ENCODE measurements at regions not wholly inside any gene's neighbourhood (a gene's known extent, or its start where the extent isn't known, plus 50 kb on each side); places are given as distances from the start of the nearest gene placed in this dataset.

DNA sequence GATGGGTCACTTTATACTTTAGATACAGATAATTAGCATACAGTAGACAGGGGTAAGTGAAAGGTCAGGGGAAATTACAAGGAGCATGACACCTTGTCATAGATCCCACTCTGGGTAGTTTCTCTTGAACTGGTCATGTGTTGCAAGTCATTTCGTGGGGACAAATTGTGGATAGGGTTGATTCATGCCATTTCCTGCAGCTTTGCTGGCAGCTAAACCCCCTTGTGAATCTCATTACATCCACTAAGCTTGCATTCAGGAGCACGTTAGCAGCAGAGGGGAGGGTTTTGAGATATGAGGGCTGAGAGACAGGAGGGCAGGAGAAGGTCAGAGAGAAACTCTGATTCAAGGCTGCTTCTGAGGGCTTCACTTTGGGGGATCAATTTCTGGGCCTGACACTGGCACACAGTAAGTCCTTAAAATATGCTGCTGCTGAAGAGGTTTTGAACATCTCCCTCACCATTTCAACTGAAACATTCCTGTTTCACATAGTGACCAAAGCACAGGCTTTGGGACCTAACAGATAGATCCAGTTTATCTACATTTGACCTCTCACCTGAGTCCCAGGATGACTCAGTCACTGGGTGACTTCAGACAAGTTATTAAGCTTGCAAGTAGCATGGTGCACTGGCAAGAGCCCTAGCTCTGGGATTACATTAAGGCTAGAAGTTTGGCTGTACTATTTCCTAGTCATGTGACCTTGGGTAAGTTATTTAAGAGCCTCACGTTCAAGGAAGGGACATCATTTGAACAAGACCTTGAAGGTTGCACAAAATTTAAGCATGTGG, 206.0 kb upstream of the USP24 start:
- DNase-seq (ENCODE audit: low read depth): peak; percentile 52
- TF ChIP-seq, protein P1, sequence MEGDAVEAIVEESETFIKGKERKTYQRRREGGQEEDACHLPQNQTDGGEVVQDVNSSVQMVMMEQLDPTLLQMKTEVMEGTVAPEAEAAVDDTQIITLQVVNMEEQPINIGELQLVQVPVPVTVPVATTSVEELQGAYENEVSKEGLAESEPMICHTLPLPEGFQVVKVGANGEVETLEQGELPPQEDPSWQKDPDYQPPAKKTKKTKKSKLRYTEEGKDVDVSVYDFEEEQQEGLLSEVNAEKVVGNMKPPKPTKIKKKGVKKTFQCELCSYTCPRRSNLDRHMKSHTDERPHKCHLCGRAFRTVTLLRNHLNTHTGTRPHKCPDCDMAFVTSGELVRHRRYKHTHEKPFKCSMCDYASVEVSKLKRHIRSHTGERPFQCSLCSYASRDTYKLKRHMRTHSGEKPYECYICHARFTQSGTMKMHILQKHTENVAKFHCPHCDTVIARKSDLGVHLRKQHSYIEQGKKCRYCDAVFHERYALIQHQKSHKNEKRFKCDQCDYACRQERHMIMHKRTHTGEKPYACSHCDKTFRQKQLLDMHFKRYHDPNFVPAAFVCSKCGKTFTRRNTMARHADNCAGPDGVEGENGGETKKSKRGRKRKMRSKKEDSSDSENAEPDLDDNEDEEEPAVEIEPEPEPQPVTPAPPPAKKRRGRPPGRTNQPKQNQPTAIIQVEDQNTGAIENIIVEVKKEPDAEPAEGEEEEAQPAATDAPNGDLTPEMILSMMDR (IDR thresholded peaks at IDR 0.05; ENCODE audit: insufficient read depth, low read length): no peak

DNA sequence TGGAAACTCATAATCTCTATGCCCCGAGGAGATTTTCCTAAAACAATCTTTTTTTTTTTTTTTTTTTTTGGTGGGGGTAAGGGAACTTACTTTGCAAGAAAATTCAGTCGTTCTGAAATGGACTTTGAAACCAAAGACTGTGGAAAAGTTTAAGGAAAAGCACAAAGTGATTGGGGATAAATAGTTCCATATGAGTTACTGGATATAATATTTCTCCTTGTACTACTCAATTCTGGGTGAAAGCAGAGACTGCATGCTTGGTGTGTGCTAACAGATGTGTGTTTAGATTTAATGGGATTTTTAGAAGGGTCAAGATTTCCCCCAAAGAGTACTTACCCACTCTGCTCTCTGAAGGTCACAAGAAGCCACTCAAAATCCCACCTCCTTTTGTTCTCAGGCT, 204.9 kb upstream of the USP24 start:
- TF ChIP-seq, protein P1 (IDR thresholded peaks at IDR 0.05; ENCODE audit: insufficient read depth, low read length): no peak
- DNase-seq (ENCODE audit: low read depth): no peak
- H3K4me3 ChIP-seq (ENCODE audit: low read depth, low read length): no peak overlapping the region

More for the DNA sequence above, 206.0 kb upstream of the USP24 start:
- no peak overlapping the region for H3K4me3 ChIP-seq (ENCODE audit: low read depth, low read length)

DNA sequence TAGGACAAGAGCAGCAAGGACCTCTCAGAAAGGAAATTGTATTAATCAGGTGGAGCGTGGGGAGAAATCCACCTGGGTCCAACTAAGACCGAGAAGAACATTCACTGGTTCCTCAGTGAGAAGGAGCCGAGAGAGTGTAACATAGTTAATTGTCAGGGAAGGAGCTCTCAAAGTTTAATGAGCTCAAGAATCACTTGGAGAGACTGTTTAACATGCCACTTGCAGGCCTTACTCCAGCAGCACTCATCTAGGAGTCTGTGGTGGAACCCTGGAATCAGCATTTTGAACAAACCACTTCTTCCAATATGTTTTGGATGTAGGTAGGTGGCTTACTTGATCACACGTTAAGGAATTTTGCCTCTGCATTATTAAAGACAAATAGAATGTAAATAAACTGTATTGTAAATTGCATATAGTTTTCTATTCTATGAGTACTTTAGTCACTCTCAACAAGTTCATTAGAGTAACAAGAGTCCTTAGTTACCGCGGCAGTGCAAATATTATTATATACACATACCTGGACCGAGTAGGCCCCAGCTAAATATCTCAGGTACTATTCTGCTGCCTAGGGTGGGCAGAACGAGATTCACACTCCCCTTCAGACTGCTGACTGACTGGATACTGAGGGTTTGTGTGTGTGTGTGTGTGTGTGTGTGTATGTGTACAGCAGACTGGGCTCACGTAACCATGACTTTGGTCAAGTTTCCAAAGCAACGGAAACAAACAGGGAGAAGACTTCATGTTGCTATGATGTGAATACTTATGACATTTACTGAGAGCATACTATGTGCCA, 203.2 kb upstream of the USP24 start:
- no peak for DNase-seq (ENCODE audit: low read depth)
- H3K4me3 ChIP-seq (ENCODE audit: low read depth, low read length): no peak overlapping the region
- TF ChIP-seq, protein P1 (IDR thresholded peaks at IDR 0.05; ENCODE audit: insufficient read depth, low read length): no peak

DNA sequence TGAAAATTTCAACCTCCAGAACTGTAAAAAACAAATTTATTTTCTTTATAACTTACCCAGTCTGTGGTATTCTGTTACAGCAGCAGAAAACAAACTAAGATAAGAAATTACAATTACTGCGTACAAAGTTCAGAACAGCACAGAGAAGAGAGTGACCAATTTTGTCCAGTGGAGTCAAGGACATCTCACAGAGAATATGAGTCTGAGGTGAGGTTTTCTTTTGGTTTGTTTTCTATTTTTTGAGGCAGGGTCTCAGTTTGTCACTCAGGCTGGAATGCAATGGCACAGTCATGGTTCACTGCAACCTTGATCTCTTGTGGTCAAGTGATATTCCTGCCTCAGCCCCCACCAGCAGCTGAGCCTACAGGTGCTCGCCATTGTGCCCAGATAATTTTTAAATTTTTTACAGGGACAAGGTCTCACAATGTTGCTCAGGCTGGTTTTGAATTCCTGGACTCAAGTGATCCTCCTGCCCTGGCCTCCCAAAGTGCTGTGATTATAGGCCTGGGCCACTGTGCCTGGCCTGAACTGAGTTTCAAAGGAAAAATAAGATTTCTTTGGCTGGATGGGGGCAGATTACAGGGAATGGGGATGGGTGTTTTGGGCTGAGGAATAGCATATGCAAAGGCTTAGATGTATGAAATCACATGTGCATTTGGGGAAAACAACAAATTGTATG, 201.1 kb upstream of the USP24 start:
- no peak for DNase-seq (ENCODE audit: low read depth)
- H3K4me3 ChIP-seq (ENCODE audit: low read depth, low read length): no peak overlapping the region
- TF ChIP-seq, protein P1 (IDR thresholded peaks at IDR 0.05; ENCODE audit: insufficient read depth, low read length): no peak

DNA sequence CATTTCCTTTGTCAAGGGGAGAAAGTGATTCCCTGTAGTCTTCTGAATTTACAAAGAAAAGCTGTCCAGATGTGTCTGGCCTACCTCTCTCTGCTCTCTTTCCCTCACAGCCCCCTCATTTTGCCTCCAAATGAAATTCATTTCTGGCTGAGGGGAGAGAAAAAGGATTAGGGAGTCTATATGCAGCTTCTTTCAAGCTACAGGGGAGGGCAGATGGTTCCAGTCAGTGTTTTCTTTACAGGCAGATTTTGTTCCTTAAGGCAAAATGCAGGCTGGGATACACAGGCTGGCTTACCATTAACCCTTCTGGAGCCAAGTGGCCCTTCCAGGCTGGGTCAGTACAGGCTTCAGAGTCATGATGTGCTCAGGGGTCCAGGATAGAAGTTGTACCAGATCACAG, 198.1 kb upstream of the USP24 start:
- no peak overlapping the region for H3K4me3 ChIP-seq (ENCODE audit: low read depth, low read length)
- DNase-seq (ENCODE audit: low read depth): no peak
- TF ChIP-seq, protein P1 (IDR thresholded peaks at IDR 0.05; ENCODE audit: insufficient read depth, low read length): no peak

DNA sequence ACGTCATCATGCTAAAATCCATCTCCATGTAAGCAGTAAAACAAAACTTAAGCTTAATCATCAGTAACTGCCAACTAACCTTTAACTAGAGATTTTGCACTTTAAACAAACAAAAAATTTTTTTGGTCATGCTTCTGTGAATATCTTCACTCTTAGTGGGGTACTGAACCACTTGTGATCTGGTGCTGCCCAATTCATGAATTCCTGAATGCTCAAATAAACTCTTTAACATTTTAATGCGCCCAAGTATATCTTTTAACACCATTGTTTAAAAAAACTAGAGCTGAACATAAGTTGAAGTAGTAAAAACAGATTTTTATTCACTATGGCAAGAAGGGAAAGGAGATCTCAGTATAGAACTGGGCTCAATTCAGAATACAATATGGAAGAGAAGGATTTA, 196.9 kb upstream of the USP24 start:
- no peak overlapping the region for H3K4me3 ChIP-seq (ENCODE audit: low read depth, low read length)
- TF ChIP-seq, protein P1 (IDR thresholded peaks at IDR 0.05; ENCODE audit: insufficient read depth, low read length): no peak
- no peak for DNase-seq (ENCODE audit: low read depth)
